ENCODE measurements at regions not wholly inside any gene's neighbourhood (a gene's known extent, or its start where the extent isn't known, plus 50 kb on each side); places are given as distances from the start of the nearest gene placed in this dataset.
"Not testable (repeated sequence)": the region's sequence is repeated elsewhere in the genome, so short reads cannot be mapped to it uniquely, and the experiment has no call there.

DNA sequence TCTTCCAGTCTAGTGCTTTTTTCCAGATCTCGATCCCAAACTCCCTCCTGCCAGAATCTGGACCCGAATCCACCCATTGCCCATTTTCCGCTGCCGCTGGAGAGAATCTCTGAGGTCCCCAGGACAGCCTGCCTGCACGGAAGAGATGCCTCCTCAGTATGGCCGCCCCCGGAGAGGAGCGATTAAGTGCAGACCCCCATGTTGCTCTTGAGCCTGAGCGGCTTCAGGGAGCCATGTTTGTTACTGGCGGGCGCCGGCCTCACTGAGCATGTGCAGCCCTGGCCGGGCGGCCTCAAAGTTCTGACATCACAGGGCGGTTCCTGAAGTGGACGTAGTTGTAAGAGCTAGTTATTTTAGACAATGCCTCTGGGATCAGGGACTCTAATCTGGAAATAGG is 1342.9 kb downstream of the SPATA31A7 start:
- not testable (repeated sequence) for TF ChIP-seq CTCF (conservative IDR thresholded peaks at IDR 0.05; ENCODE audit: low read depth, low read length); NFE2L2 (IDR thresholded peaks at IDR 0.05; ENCODE audit: low read depth, low read length); POLR2A (IDR thresholded peaks at IDR 0.05; ENCODE audit: low read depth, low read length); RFX5 (IDR thresholded peaks at IDR 0.05; ENCODE audit: low read depth, low read length); RAD21 (IDR thresholded peaks at IDR 0.05; ENCODE audit: low read length); CHD1 (IDR thresholded peaks at IDR 0.05; ENCODE audit: low read depth, low read length); MAFK (IDR thresholded peaks at IDR 0.05; ENCODE audit: low read depth, low read length)
